HCT116 (cell line): ENCODE measurements at regions not wholly inside any gene's neighbourhood (a gene's known extent, or its start where the extent isn't known, plus 50 kb on each side); places are given as distances from the start of the nearest gene placed in this dataset.

Experiments
- ATAC-seq: fragments of 200-7000 bp; cut with Tn5 transposase; 2 replicates; pipeline ENCODE4 v1.9.1; 2020; ENCODE audit warnings: mild to moderate bottlenecking, moderate library complexity
- BruUV-seq: library from RNA; stranded (reverse); fragments of 400-500 nt; replicated peaks from 2 replicates; lab custom pipeline; 2021; lab: Mats Ljungman, UMichigan
- CTCF ChIA-PET: fragments of 300-600 bp; sonication (Branson Sonifier 250); formaldehyde crosslinking; loops from one replicate; lab custom pipeline; 2021; ENCODE audit warnings: antibody characterized with exemption; lab: Charles Lee
- POLR2A ChIA-PET: fragments of 300-600, 350-600 bp; sonication (Branson Sonifier 250); formaldehyde crosslinking; loops from one replicate; lab custom pipeline; 2021; ENCODE audit warnings: antibody characterized with exemption; lab: Charles Lee
- RAD21 ChIA-PET, 2 experiments: fragments of 300-600 bp; sonication (Branson Sonifier 250); formaldehyde crosslinking; loops; one replicate each; lab custom pipeline; 2023; ENCODE audit warnings: low total read pairs in 2 of 2; ENCODE audit not compliant: uncharacterized antibody in 2 of 2, unreplicated experiment in 2 of 2, low non-redundant PET in 1 of 2; lab: Charles Lee
- DNase-seq: peaks from one replicate; pipeline ENCODE4 v3.0.0-alpha.2; 2010; ENCODE audit warnings: low read depth, low spot score
- H2AFZ ChIP-seq: fragments of 200-600 bp; shearing (Covaris generic), sonication (generic); 2 replicates; pipeline ENCODE4 v1.6.1; 2017; ENCODE audit warnings: low read depth, mixed run types, mixed read lengths, antibody characterized with exemption, low read length; ENCODE audit not compliant: poor library complexity, severe bottlenecking
- H3K27ac ChIP-seq: 2 replicates; pipeline ENCODE4 v1.5.1; 2012; ENCODE audit warnings: low read depth, low read length
- H3K27me3 ChIP-seq: fragments of 200-600 bp; sonication (generic); 2 replicates; pipeline ENCODE4 v1.6.1; 2016; ENCODE audit warnings: mixed run types, low read length, mixed read lengths; ENCODE audit not compliant: insufficient read depth
- H3K36me3 ChIP-seq, 2 experiments: fragments of 200-500 bp in 1 of 2; fragments of 200-600 bp in 1 of 2; sonication (Bioruptor generic) in 1 of 2; sonication (generic) in 1 of 2; 2 replicates each; pipeline versions ENCODE4 v1.5.1 to v1.6.1; 2014 to 2016; ENCODE audit warnings: low read length in 2 of 2, inconsistent platforms in 1 of 2, mixed read lengths in 1 of 2, mixed run types in 1 of 2; ENCODE audit not compliant: insufficient read depth in 2 of 2, control insufficient read depth in 1 of 2
- H3K4me1 ChIP-seq, 2 experiments: fragments of 200-600 bp in 1 of 2; sonication (generic) in 1 of 2; 2 replicates each; pipeline versions ENCODE4 v1.5.1 to v1.6.1; 2012 to 2017; ENCODE audit warnings: low read length in 2 of 2, inconsistent platforms in 1 of 2, mild to moderate bottlenecking in 1 of 2, mixed read lengths in 1 of 2, mixed run types in 1 of 2, moderate library complexity in 1 of 2; ENCODE audit not compliant: insufficient read depth in 2 of 2, control insufficient read depth in 1 of 2
- H3K4me2 ChIP-seq: fragments of 200-600 bp; sonication (generic); 2 replicates; pipeline ENCODE4 v1.6.1; 2017; ENCODE audit warnings: mixed run types, low read length, mixed read lengths
- H3K4me3 ChIP-seq, 2 experiments: fragments of 200-600 bp in 1 of 2; sonication (generic) in 1 of 2; replicated peaks in 1 of 2; 2 replicates each; pipeline ENCODE4 v1.5.1; 2011 to 2016; ENCODE audit warnings: low read length in 2 of 2, control low read depth in 1 of 2, low read depth in 1 of 2, mild to moderate bottlenecking in 1 of 2, mixed read lengths in 1 of 2, mixed run types in 1 of 2
- H3K79me2 ChIP-seq: fragments of 200-600 bp; sonication (generic); 2 replicates; pipeline ENCODE4 v1.6.1; 2017; ENCODE audit warnings: mild to moderate bottlenecking, mixed run types, low read length, moderate library complexity, mixed read lengths; ENCODE audit not compliant: insufficient read depth
- H3K9ac ChIP-seq: fragments of 200-600 bp; sonication (generic); 2 replicates; pipeline ENCODE4 v1.6.1; 2016; ENCODE audit warnings: low read length, mixed read lengths
- H3K9me2 ChIP-seq: fragments of 200-600 bp; sonication (generic), shearing (Covaris generic); 2 replicates; pipeline ENCODE4 v1.6.1; 2017; ENCODE audit warnings: mixed run types, mild to moderate bottlenecking, moderate library complexity; ENCODE audit not compliant: insufficient read depth
- H3K9me3 ChIP-seq, 2 experiments: fragments of 200-500 bp in 1 of 2; fragments of 200-600 bp in 1 of 2; sonication (Bioruptor generic) in 1 of 2; sonication (generic) in 1 of 2; 2 replicates each; pipeline ENCODE4 v1.6.1; 2014 to 2017; ENCODE audit warnings: low read length in 2 of 2, mixed read lengths in 2 of 2, inconsistent platforms in 1 of 2, low read depth in 1 of 2, mild to moderate bottlenecking in 1 of 2, mixed run types in 1 of 2, moderate library complexity in 1 of 2; ENCODE audit not compliant: control insufficient read depth in 1 of 2, insufficient read depth in 1 of 2
- H4K20me1 ChIP-seq: fragments of 200-600 bp; sonication (generic), shearing (Covaris generic); 2 replicates; pipeline ENCODE4 v1.6.1; 2017; ENCODE audit warnings: mixed run types, mild to moderate bottlenecking, moderate library complexity; ENCODE audit not compliant: insufficient read depth
- EGR1 ChIP-seq: IDR thresholded peaks from 2 replicates; pipeline ENCODE4 v1.6.1; 2012; ENCODE audit warnings: low read depth
- TCF7L2 ChIP-seq: IDR thresholded peaks from 2 replicates; pipeline ENCODE4 v1.7.0; 2011; ENCODE audit warnings: borderline replicate concordance, inconsistent platforms; ENCODE audit not compliant: insufficient read depth, insufficient read length; ENCODE audit errors: extremely low read depth
- YY1 ChIP-seq: IDR thresholded peaks from 2 replicates; pipeline ENCODE4 v1.6.1; 2011; ENCODE audit warnings: low read length, low read depth, moderate library complexity, mild to moderate bottlenecking; ENCODE audit not compliant: insufficient replicate concordance; ENCODE audit errors: extremely low read depth
- intact Hi-C: fragments of 100-400 bp; cut with micrococcal nuclease; formaldehyde crosslinking; loops from 2 replicates; pipeline ENCODE4 v1.10.0; 2022

DNA sequence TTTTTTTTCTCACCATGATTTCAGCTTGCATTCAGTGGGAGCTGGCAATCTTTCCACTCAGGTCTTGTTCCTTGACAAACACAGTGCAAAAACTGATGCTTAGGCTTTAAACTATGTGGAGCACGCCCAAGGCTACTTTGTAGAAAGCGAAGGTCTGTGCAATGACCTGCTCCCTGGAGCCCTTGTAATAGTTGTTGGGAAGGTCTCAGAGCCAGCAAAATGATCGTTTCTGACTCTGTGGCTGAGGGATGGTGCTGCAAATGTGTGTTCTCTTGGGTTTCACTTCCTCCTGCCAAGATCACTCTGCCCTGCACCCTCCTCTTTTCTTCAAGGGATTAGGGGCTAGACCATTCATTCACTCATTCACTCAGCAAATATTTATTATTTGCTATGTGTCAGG is 249.7 kb upstream of the MAP3K1 start:
- RAD21 ChIA-PET = no interaction called here
- POLR2A ChIA-PET = no interaction called here
- TF ChIP-seq EGR1 (no peak), YY1 (no peak), TCF7L2 (no peak)
- Histone ChIP-seq H3K4me1 (no peaks in the 10 kb centered on the region), H3K27ac (no peak overlapping the region), H4K20me1 (no peaks in the 10 kb centered on the region), H3K27me3 (peaks cover 5% of the 10 kb centered on the region; the same call in 1 of the 2 replicates), H3K36me3 (no peaks in the 10 kb centered on the region), H3K9me3 (no peaks in the 10 kb centered on the region), H2AFZ (no peak overlapping the region), H3K4me3 (no peak overlapping the region), H3K79me2 (no peaks in the 10 kb centered on the region), H3K9ac (no peak overlapping the region), H3K4me2 (no peak overlapping the region), H3K9me2 (no peaks in the 10 kb centered on the region)
- ATAC-seq (no peak), DNase-seq (no peak)
- BruUV-seq = no TSS peak
- CTCF ChIA-PET = no interaction called here
- intact Hi-C loops = no loop called here

DNA sequence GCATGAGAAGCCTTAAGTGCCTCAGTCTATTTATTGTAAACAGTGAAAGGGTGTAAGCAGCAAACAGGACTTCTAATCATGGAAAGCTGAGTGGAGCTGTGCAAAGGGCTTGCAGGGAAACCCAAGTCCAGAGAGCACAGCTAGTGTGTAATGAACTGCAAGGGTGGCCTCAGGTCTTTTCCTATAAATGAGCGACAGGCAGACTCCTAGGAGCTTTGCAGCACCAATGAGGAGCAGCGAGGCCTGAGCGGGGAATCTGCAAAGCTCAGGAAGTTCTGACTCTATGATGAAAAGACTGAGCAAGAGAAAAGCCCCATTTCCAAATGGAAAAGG is 250.1 kb upstream of the MAP3K1 start:
- no peaks in the 10 kb centered on the region for H4K20me1 ChIP-seq
- peaks cover 5% of the 10 kb centered on the region; the same call in 1 of the 2 replicates for H3K27me3 ChIP-seq
- no peak overlapping the region for H3K4me3 ChIP-seq
- DNase-seq = no peak
- RAD21 ChIA-PET = no interaction called here
- CTCF ChIA-PET = no interaction called here
- no peak overlapping the region for H3K4me2 ChIP-seq
- no peak for TF ChIP-seq TCF7L2
- intact Hi-C loops = no loop called here
- H3K9ac ChIP-seq = no peak overlapping the region
- H3K27ac ChIP-seq = no peak overlapping the region
- H3K9me3 ChIP-seq = no peaks in the 10 kb centered on the region
- no peaks in the 10 kb centered on the region for H3K36me3 ChIP-seq
- BruUV-seq = no TSS peak
- no peaks in the 10 kb centered on the region for H3K9me2 ChIP-seq
- H3K79me2 ChIP-seq = no peaks in the 10 kb centered on the region
- no peaks in the 10 kb centered on the region for H3K4me1 ChIP-seq
- no peak overlapping the region for H2AFZ ChIP-seq
- POLR2A ChIA-PET = no interaction called here
- no peak for ATAC-seq
